T-helper 9 cell (primary cell): ENCODE measurements at regions not wholly inside any gene's neighbourhood (a gene's known extent, or its start where the extent isn't known, plus 50 kb on each side); places are given as distances from the start of the nearest gene placed in this dataset.

Experiments used
- DNase-seq: peaks from one replicate; pipeline ENCODE4 v3.0.0-alpha.2; 2020

GRCh38 chr2:22520369-22521288 lies 864.4 kb upstream of the KLHL29 start:
- DNase-seq, result no peak

DNA sequence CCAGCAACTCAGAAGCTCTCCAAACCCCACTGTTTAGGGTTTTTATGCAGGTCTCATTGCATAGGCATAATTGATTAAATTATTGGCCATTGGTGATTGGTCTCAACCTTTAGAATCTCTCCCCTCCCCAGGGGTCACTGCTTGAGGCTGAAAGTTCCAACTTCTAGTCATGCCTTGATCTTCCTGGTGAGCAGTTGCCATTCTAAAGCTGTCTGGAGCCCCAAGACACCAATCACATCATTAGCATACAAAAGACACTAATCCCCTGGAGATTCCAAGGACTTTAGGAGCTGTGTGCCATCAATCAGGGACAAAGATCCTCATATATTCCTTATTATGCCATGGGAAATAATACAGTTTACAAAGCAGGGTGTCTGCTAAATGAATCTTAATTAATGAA lies 863.4 kb upstream of the KLHL29 start:
- no peak for DNase-seq

DNA sequence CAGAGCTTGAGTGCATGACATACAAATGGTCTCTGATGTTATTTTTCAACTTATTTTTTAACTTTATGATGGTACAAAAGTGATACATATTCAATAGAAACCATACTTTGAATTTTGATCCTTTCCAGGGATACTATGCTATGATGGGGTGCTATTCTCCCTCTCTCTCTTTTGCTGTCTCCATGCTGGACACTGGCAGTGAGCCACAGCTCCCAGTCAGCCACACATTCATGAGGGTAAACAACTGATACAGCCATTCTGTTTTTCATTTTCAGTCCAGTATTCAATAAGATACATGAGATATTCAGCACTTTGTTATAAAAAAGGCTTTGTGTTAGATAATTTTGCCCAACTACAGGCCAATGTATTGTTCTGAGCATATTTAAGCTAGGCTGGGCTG lies 859.3 kb upstream of the KLHL29 start:
- no peak for DNase-seq

DNA sequence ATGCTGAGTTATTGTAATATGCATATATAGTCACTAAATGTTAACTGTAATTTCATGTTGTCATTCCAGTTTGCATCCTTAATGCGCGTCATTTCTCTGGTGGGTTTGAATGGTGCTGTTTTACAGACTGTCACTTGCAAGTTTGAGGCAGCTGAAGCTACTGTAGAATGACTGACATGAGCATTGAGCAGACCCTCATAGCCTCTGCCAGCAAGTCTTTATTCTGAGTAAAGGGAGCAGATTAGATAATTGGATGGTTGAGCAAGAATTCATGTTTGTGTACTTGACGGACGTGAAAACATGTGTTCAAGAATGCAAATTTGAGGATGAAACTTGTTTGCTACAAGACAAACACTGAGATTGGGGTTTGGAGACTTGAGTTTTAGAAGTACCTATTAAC lies 854.8 kb upstream of the KLHL29 start:
- no peak for DNase-seq

DNA sequence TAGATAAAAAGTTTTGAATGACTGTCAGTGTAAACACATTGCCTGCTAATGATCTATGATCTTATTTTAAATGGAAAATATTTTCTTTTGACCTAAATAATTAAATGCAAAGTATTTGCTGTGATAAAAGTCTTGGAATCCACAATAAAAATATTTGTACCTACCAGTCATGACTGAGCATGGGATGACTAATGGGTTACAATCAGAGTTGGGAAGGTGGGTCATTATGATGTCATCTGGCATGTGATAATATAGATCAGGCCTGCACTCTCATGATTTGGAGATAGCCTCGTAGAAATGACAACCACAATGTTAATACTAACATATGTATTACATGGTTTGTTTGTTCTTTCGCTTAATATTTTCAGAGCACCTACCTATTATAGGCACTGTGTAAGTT lies 848.8 kb upstream of the KLHL29 start:
- DNase-seq, result no peak

- no peak for DNase-seq
Observed at GRCh38 chr2:22554453-22554852, 830.5 kb upstream of the KLHL29 start.

DNA sequence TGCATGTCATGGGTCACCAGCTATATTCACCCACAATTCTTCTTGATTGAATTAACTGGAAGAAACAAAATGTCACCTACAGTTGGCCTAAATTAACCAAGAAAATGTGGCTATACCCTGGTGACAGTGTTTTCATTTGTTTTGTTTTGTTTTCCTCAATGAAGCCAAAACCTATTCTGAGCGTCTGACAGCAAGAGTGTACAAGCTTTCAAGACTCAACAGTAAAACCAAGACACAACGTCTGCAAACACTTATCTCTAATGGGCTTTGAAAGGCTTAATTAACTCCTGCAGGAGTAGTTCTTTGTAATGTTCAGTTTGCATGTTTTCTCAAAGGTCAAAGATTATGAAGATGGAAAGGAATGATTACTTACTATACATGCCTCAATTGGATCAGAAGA lies 827.6 kb upstream of the KLHL29 start:
- no peak for DNase-seq

GRCh38 chr2:22560021-22560420 lies 825.0 kb upstream of the KLHL29 start:
- DNase-seq, result no peak

DNA sequence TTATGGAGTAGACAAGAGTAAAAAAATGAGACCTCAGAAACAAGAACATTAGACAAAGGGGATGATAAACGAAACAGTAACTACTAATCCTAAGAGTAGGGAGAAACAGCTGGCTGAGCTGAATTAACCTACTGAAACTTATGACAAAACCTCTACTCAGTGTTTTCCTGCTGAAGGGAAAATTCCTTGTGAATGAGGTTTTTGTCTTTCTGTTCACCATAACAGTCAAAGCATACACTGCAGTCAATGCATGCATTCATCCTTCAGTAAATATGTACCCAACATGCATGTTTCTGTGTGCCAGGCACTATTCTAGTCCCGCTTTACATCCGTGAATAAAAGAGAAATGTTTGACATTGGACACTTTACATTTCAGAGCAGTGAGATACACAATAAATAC lies 805.6 kb upstream of the KLHL29 start:
- no peak for DNase-seq

DNA sequence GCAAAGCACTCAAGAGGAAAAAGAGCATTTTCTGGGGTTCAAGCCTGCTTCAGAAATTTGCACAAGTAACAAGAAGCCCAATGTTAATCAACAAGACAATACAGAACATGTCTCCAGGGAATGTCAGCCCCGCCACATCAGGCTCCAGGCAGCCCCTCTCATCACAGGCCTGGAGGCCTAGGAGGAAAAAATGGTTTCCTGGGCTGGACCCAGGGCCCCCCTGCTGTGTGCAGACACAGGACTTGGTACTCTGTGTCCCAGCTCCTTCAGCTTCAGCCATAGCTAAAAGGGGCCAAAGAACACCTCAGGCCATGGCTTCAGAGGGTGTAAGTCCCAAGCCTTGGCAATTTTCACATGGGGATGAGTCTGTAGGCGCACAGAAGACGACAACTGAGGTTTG lies 802.9 kb upstream of the KLHL29 start:
- DNase-seq, result no peak

GRCh38 chr2:22596306-22596705 lies 788.7 kb upstream of the KLHL29 start:
- no peak for DNase-seq

- no peak for DNase-seq
Observed at GRCh38 chr2:22600156-22600555, 784.8 kb upstream of the KLHL29 start.

- DNase-seq, result no peak
Observed at GRCh38 chr2:22600999-22601398, 784.0 kb upstream of the KLHL29 start.

DNA sequence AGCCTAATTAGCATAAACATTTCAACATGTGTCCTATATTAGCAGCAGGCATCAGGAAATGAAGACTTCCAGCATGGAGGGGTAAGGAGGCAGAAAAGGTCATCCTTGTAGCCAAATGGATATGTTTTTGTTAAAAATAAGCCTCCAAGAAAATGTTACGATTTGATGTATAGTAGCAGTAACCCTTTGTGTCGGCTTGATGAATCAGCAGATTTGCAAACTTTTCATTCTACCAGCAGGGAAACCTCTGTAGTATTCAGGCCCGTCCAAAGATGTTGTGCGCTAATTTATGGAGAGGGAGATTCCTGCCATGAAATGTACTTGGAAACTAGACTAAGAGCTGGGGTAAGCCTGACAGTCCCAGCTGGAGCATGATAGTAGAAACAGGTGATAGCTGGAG lies 780.8 kb upstream of the KLHL29 start:
- DNase-seq, result no peak

DNA sequence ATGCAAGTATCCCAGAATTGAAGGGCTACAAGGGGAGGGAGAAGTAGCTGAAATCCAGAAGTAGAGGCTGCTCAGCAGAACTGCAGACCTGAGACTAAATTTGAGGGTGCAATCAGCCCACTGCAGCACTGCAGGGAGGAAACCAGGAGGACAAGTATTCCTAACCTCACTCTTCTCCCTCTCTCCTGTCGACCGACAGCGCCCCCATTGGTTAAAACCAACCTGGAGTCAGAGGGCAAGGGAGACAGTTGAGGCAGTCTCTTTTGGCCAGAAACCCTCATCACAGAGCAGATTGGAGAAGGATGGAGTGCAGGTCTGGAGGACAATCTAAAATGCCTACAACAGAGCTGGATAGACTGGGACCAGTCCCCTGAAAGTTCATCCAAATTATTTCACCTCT lies 768.9 kb upstream of the KLHL29 start:
- no peak for DNase-seq

GRCh38 chr2:22623620-22624019 lies 761.4 kb upstream of the KLHL29 start:
- no peak for DNase-seq

- no peak for DNase-seq
Observed at GRCh38 chr2:22626621-22627020, 758.4 kb upstream of the KLHL29 start.

DNA sequence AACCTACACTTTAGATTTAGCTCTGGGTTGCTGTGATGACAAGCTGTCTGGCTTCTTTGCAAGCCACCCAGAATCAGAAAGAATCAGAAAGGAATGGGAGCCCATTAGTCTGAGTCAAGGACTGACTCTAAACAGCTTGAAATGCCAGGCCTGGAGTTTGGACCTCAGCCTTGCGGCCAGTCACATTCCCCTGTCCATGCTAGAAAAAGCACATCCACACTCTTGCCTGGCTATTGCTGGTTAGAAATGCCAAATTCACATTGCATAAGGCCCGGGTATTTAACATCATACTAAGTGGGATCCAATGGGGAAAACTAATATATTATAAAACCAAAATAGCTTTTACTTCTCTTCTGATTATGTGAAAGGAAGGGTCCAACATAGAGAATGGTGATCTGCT lies 756.8 kb upstream of the KLHL29 start:
- no peak for DNase-seq

GRCh38 chr2:22628906-22629305 lies 756.1 kb upstream of the KLHL29 start:
- no peak for DNase-seq

GRCh38 chr2:22634167-22634566 lies 750.8 kb upstream of the KLHL29 start:
- no peak for DNase-seq

DNA sequence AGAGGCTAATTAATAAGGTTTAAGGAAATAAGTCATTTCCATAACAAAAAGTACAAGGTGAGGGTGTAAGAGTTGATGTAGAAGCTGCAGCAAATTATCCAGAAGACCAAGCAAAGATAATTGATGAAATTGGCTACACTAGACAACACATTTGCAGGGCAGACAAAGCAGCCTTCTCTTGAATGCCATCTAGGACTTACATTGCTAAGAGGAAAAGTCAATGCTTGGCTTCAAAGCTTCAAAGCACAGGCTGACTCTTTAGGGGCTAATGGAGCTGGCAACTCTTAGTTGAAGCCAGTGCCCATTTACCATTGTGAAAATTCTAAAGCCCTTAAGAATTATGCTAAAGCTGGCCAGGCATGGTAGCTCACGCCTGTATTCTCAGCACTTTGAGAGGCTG lies 728.6 kb upstream of the KLHL29 start:
- no peak for DNase-seq

GRCh38 chr2:22673529-22673928 lies 711.5 kb upstream of the KLHL29 start:
- no peak for DNase-seq

GRCh38 chr2:22683914-22684313 lies 701.1 kb upstream of the KLHL29 start:
- no peak for DNase-seq

DNA sequence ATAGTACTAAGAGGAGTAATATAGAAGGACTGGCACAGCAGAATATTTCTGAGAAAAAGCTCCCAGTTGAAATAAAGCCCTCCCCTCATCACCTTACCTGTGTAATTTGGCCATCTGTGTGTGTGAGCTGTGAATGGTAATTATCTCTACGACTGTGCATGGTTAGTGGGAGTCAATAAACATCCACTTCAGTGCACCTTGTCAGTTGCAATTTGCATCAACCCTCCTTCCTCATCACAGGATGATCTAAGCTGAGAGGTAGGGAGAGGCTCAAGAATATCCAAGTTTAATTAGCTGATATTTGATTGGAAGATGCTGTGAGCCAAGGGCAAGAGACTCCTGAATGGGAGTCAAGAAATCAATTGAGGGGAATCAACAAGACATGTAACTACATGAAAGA lies 694.9 kb upstream of the KLHL29 start:
- DNase-seq, result no peak

GRCh38 chr2:22691666-22692065 lies 693.3 kb upstream of the KLHL29 start:
- no peak for DNase-seq
